ENCODE measurements at regions not wholly inside any gene's neighbourhood (a gene's known extent, or its start where the extent isn't known, plus 50 kb on each side); places are given as distances from the start of the nearest gene placed in this dataset.

GRCh38 chr7:135853499-135853898, 104.9 kb upstream of the FAM180A start:
- no peak for DNase-seq (ENCODE audit: low spot score)

GRCh38 chr7:135853008-135853407, 104.4 kb upstream of the FAM180A start:
- no peak for TF ChIP-seq FOXA1 (IDR thresholded peaks at IDR 0.05)
- no peak for TF ChIP-seq RAD21 (IDR thresholded peaks at IDR 0.05)
- TF ChIP-seq RXRA (IDR thresholded peaks at IDR 0.05): no peak
- TF ChIP-seq, protein P1, sequence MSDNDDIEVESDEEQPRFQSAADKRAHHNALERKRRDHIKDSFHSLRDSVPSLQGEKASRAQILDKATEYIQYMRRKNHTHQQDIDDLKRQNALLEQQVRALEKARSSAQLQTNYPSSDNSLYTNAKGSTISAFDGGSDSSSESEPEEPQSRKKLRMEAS (IDR thresholded peaks at IDR 0.05): no peak
- H3K27me3 ChIP-seq (ENCODE audit: control insufficient read depth in 4 of 4, insufficient read depth in 4 of 4, low read length in 3 of 4): no peaks in the 10 kb centered on the region
- WGBS: 73% methylated on average over 3 of the region's 3 CpGs

More at GRCh38 chr7:135853499-135853898, 104.9 kb upstream of the FAM180A start:
- no peak overlapping the region for H3K27ac ChIP-seq (ENCODE audit: low read depth in 1 of 2, low read length in 2 of 2)
- H3K27me3 ChIP-seq (ENCODE audit: control insufficient read depth in 4 of 4, insufficient read depth in 4 of 4, low read length in 3 of 4): no peaks in the 10 kb centered on the region
- TF ChIP-seq ATF3 (IDR thresholded peaks at IDR 0.05): no peak
- no peak overlapping the region for H3K9ac ChIP-seq (ENCODE audit: low read depth in 1 of 2, low read length in 2 of 2)
- H3K4me1 ChIP-seq (ENCODE audit: control insufficient read depth in 4 of 4, insufficient read depth in 4 of 4, low read length in 3 of 4): no peaks in the 10 kb centered on the region
- WGBS: 76% methylated on average over 2 of the region's 2 CpGs
- H3K9me3 ChIP-seq (ENCODE audit: control insufficient read depth in 4 of 4, low read length in 3 of 4): peaks cover 0 to 7% (median 2%) of the 10 kb centered on the region in 4 donors
- H3K4me3 ChIP-seq (ENCODE audit: low read depth in 1 of 3, low read length in 3 of 3): no peak overlapping the region
- no peaks in the 10 kb centered on the region for H3K36me3 ChIP-seq (ENCODE audit: control insufficient read depth in 4 of 4, insufficient read depth in 3 of 4, low read depth in 1 of 4, low read length in 3 of 4)

GRCh38 chr7:135847242-135847641, 98.6 kb upstream of the FAM180A start:
- Histone ChIP-seq H3K4me3 (ENCODE audit: low read depth in 1 of 3, low read length in 3 of 3) (no peak overlapping the region), H3K4me1 (ENCODE audit: control insufficient read depth in 4 of 4, insufficient read depth in 4 of 4, low read length in 3 of 4) (no peaks in the 10 kb centered on the region), H3K27me3 (ENCODE audit: control insufficient read depth in 4 of 4, insufficient read depth in 4 of 4, low read length in 3 of 4) (no peaks in the 10 kb centered on the region), H3K9ac (ENCODE audit: low read depth in 1 of 2, low read length in 2 of 2) (no peak overlapping the region), H3K27ac (ENCODE audit: low read depth in 1 of 2, low read length in 2 of 2) (no peak overlapping the region), H3K36me3 (ENCODE audit: control insufficient read depth in 4 of 4, insufficient read depth in 3 of 4, low read depth in 1 of 4, low read length in 3 of 4) (no peaks in the 10 kb centered on the region), H3K9me3 (ENCODE audit: control insufficient read depth in 4 of 4, low read length in 3 of 4) (no peaks in the 10 kb centered on the region)
- 86% methylated on average over 2 of the region's 2 CpGs for WGBS
- TF ChIP-seq TAF1 (conservative IDR thresholded peaks at IDR 0.05): no peak
- TF ChIP-seq RAD21 (IDR thresholded peaks at IDR 0.05): no peak
- TF ChIP-seq FOXA1 (IDR thresholded peaks at IDR 0.05): no peak
- TF ChIP-seq, protein P1 (IDR thresholded peaks at IDR 0.05): no peak
- DNase-seq (ENCODE audit: low spot score): no peak

More at GRCh38 chr7:135853008-135853407, 104.4 kb upstream of the FAM180A start:
- no peaks in the 10 kb centered on the region for H3K36me3 ChIP-seq (ENCODE audit: control insufficient read depth in 4 of 4, insufficient read depth in 3 of 4, low read depth in 1 of 4, low read length in 3 of 4)
- no peak overlapping the region for H3K27ac ChIP-seq (ENCODE audit: low read depth in 1 of 2, low read length in 2 of 2)
- H3K4me1 ChIP-seq (ENCODE audit: control insufficient read depth in 4 of 4, insufficient read depth in 4 of 4, low read length in 3 of 4): no peaks in the 10 kb centered on the region
- H3K9ac ChIP-seq (ENCODE audit: low read depth in 1 of 2, low read length in 2 of 2): no peak overlapping the region
- DNase-seq (ENCODE audit: low spot score): no peak
- H3K4me3 ChIP-seq (ENCODE audit: low read depth in 1 of 3, low read length in 3 of 3): no peak overlapping the region
- H3K9me3 ChIP-seq (ENCODE audit: control insufficient read depth in 4 of 4, low read length in 3 of 4): peaks cover 0 to 7% (median 2%) of the 10 kb centered on the region in 4 donors

DNA sequence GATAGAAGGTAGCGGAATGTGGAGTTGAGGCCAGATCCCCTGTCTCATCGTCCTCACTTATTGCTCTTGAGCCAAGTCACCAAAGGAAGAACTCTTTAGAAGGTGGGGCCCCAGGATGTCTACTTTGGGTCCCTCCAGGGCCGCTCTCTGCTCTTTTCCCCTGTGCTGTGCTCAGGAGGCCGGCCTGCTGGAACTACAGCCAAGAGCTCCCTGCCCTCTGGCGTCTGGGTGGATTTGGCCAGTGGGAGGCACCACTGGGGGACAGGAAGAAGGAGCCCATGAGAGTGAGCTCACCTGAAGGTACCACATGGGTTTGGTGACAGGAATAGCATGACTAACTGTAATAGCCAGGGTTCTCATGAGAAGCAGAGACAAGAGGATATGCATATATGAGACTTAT, 97.7 kb upstream of the FAM180A start:
- H3K9ac ChIP-seq (ENCODE audit: low read depth in 1 of 2, low read length in 2 of 2): no peak overlapping the region
- no peak overlapping the region for H3K27ac ChIP-seq (ENCODE audit: low read depth in 1 of 2, low read length in 2 of 2)
- WGBS: 86% methylated on average over 5 of the region's 5 CpGs
- no peak overlapping the region for H3K4me3 ChIP-seq (ENCODE audit: low read depth in 1 of 3, low read length in 3 of 3)
- no peak for DNase-seq (ENCODE audit: low spot score)
- no peaks in the 10 kb centered on the region for H3K27me3 ChIP-seq (ENCODE audit: control insufficient read depth in 4 of 4, insufficient read depth in 4 of 4, low read length in 3 of 4)
- H3K36me3 ChIP-seq (ENCODE audit: control insufficient read depth in 4 of 4, insufficient read depth in 3 of 4, low read depth in 1 of 4, low read length in 3 of 4): no peaks in the 10 kb centered on the region
- H3K9me3 ChIP-seq (ENCODE audit: control insufficient read depth in 4 of 4, low read length in 3 of 4): no peaks in the 10 kb centered on the region
- H3K4me1 ChIP-seq (ENCODE audit: control insufficient read depth in 4 of 4, insufficient read depth in 4 of 4, low read length in 3 of 4): no peaks in the 10 kb centered on the region
- TF ChIP-seq, protein P1 (IDR thresholded peaks at IDR 0.05): no peak
- TF ChIP-seq HNF4A (conservative IDR thresholded peaks at IDR 0.05) (no peak), GABPA (IDR thresholded peaks at IDR 0.05 in 1 of 2, conservative IDR thresholded peaks at IDR 0.05 in 1 of 2) (no peak), RXRA (IDR thresholded peaks at IDR 0.05) (no peak), ATF3 (IDR thresholded peaks at IDR 0.05) (no peak), TAF1 (conservative IDR thresholded peaks at IDR 0.05) (no peak), REST (IDR thresholded peaks at IDR 0.05) (no peak), JUND (IDR thresholded peaks at IDR 0.05) (no peak), SP1 (IDR thresholded peaks at IDR 0.05) (no peak), YY1 (IDR thresholded peaks at IDR 0.05) (no peak)
